HFFc6 (cell line): ENCODE measurements at regions not wholly inside any gene's neighbourhood (a gene's known extent, or its start where the extent isn't known, plus 50 kb on each side); places are given as distances from the start of the nearest gene placed in this dataset.

ENCODE experiments used
- DNase-seq: peaks from one replicate; pipeline ENCODE4 v3.0.0-alpha.2; 2018
- H3K27ac Mint-ChIP-seq: 2 replicates; pipeline ENCODE4 v1.8.0; 2020; ENCODE audit warnings: mild to moderate bottlenecking, mixed read lengths
- H3K27me3 Mint-ChIP-seq: 2 replicates; pipeline ENCODE4 v1.8.0; 2021; ENCODE audit warnings: mild to moderate bottlenecking, moderate library complexity, mixed read lengths; ENCODE audit not compliant: insufficient read depth
- H3K36me3 Mint-ChIP-seq: 2 replicates; pipeline ENCODE4 v1.8.0; 2021; ENCODE audit warnings: low read depth, mixed read lengths
- H3K4me1 Mint-ChIP-seq: 2 replicates; pipeline ENCODE4 v1.8.0; 2020; ENCODE audit warnings: low read depth, mixed read lengths
- H3K4me3 Mint-ChIP-seq: 2 replicates; pipeline ENCODE4 v1.8.0; 2020; ENCODE audit warnings: mild to moderate bottlenecking, moderate library complexity, mixed read lengths
- H3K9me3 Mint-ChIP-seq: 2 replicates; pipeline ENCODE4 v1.8.0; 2020; ENCODE audit warnings: mild to moderate bottlenecking, mixed read lengths
- TF ChIP-seq, protein P1 (sequence below): fragments of 200-600 bp; sonication (generic); IDR thresholded peaks from 2 replicates; pipeline ENCODE4 v1.5.0; 2021; ENCODE audit warnings: antibody characterized with exemption, mild to moderate bottlenecking

DNA sequence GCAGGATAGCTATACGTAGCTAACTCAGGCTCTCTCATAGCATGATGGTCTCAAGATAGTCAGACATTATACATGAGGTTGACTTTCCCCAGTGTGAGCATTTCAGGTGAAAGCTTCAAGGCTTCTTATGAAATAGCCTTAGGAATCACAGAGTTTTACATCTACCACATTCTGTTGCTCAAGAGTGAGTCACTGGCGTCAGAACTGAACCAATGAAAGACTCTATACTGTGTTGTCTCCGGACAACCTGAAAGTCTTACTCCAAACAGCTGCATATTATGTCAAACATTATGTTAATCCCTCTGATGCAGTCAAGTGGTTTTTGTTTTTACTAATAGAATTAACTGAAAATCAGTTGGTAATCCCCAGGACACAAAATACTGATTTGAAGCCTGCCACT, 79.8 kb upstream of the TRDN start:
- no peak for DNase-seq
- H3K9me3 Mint-ChIP-seq, result peaks cover 36% of the 10 kb centered on the region
- H3K27me3 Mint-ChIP-seq, result no peaks in the 10 kb centered on the region
- H3K4me1 Mint-ChIP-seq, result no peaks in the 10 kb centered on the region
- no peaks in the 10 kb centered on the region for H3K36me3 Mint-ChIP-seq
- no peak overlapping the region for H3K4me3 Mint-ChIP-seq
- no peak overlapping the region for H3K27ac Mint-ChIP-seq
- TF ChIP-seq, protein P1, sequence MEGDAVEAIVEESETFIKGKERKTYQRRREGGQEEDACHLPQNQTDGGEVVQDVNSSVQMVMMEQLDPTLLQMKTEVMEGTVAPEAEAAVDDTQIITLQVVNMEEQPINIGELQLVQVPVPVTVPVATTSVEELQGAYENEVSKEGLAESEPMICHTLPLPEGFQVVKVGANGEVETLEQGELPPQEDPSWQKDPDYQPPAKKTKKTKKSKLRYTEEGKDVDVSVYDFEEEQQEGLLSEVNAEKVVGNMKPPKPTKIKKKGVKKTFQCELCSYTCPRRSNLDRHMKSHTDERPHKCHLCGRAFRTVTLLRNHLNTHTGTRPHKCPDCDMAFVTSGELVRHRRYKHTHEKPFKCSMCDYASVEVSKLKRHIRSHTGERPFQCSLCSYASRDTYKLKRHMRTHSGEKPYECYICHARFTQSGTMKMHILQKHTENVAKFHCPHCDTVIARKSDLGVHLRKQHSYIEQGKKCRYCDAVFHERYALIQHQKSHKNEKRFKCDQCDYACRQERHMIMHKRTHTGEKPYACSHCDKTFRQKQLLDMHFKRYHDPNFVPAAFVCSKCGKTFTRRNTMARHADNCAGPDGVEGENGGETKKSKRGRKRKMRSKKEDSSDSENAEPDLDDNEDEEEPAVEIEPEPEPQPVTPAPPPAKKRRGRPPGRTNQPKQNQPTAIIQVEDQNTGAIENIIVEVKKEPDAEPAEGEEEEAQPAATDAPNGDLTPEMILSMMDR, result no peak

GRCh38 chr6:123715006-123715863, 78.5 kb upstream of the TRDN start:
- Mint-ChIP-seq H3K4me1 (no peaks in the 10 kb centered on the region), H3K4me3 (no peak overlapping the region), H3K27ac (no peak overlapping the region), H3K36me3 (no peaks in the 10 kb centered on the region), H3K9me3 (peaks cover 42% of the 10 kb centered on the region), H3K27me3 (no peaks in the 10 kb centered on the region)
- TF ChIP-seq, protein P1, result peak; percentile 56
- DNase-seq, result no peak

- H3K27ac Mint-ChIP-seq, result no peak overlapping the region
- no peaks in the 10 kb centered on the region for H3K36me3 Mint-ChIP-seq
- peaks cover 37% of the 10 kb centered on the region for H3K9me3 Mint-ChIP-seq
- H3K27me3 Mint-ChIP-seq, result no peaks in the 10 kb centered on the region
- no peak overlapping the region for H3K4me3 Mint-ChIP-seq
- no peaks in the 10 kb centered on the region for H3K4me1 Mint-ChIP-seq
- TF ChIP-seq, protein P1, result no peak
- DNase-seq, result no peak
These were observed 76.1 kb upstream of the TRDN start for GRCh38 chr6:123712831-123713230.

DNA sequence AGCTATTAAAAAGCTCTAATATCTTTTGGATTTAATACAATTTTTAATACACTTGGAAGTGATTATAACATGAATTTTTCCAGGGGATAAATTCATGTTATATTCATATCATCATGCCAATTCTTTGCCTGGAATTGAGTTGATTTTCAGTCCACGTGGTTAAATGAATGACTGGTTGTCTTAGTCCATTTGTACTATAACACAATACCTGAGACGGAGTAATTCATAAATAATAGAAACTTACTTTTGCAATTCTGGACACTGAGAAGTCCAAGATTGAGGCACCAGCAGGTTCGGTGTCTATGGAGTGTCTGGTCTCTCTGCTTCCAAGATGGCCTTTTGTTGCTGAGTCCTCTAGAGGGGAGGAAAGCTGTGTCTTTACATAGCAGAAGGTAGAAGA, 66.2 kb upstream of the TRDN start:
- Mint-ChIP-seq H3K4me3 (no peak overlapping the region), H3K27ac (no peak overlapping the region), H3K9me3 (peaks cover 56% of the 10 kb centered on the region), H3K27me3 (no peaks in the 10 kb centered on the region), H3K36me3 (no peaks in the 10 kb centered on the region), H3K4me1 (no peaks in the 10 kb centered on the region)
- TF ChIP-seq, protein P1, result no peak
- DNase-seq, result no peak

DNA sequence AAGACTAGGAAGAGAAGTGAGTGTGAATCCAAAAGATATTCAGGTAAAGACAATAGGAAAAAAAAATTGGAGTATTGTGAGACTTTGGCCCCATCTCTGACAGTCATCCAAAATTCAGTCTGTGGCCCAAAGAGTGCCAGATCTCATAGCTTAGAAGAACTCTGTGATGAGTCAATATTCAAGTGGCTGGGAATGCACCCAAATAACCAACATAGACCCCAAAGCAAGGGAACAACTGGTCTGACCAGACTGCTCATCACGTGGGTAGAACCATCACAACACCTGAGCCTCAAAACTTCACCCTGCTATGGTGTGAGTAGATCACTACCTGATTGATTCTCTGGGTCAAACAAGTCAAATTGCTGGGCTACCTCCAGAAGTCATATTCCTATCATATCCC, 51.1 kb upstream of the TRDN start:
- Mint-ChIP-seq H3K4me3 (no peak overlapping the region), H3K9me3 (peaks cover 32% of the 10 kb centered on the region), H3K36me3 (no peaks in the 10 kb centered on the region), H3K4me1 (no peaks in the 10 kb centered on the region), H3K27me3 (no peaks in the 10 kb centered on the region), H3K27ac (no peak overlapping the region)
- TF ChIP-seq, protein P1, result no peak
- no peak for DNase-seq
